KMS-11 (cell line): ENCODE measurements at regions not wholly inside any gene's neighbourhood (a gene's known extent, or its start where the extent isn't known, plus 50 kb on each side); places are given as distances from the start of the nearest gene placed in this dataset.

Experiments used
- H2AFZ ChIP-seq: fragments of 200-600 bp; sonication (generic); 2 replicates; pipeline ENCODE4 v1.6.1; 2016; ENCODE audit warnings: antibody characterized with exemption, mixed run types, low read depth
- H3K27ac ChIP-seq: fragments of 200-600 bp; sonication (generic); 2 replicates; pipeline ENCODE4 v1.6.1; 2016; ENCODE audit warnings: mild to moderate bottlenecking, mixed run types
- H3K27me3 ChIP-seq: fragments of 200-600 bp; sonication (generic); 2 replicates; pipeline ENCODE4 v1.6.1; 2017; ENCODE audit warnings: mild to moderate bottlenecking, low read depth, mixed run types, moderate library complexity; ENCODE audit not compliant: insufficient read depth
- H3K36me3 ChIP-seq: fragments of 200-600 bp; sonication (generic); 2 replicates; pipeline ENCODE4 v1.6.1; 2017; ENCODE audit warnings: mild to moderate bottlenecking, mixed run types; ENCODE audit not compliant: insufficient read depth
- H3K4me1 ChIP-seq: fragments of 200-600 bp; sonication (generic); 2 replicates; pipeline ENCODE4 v1.6.1; 2016; ENCODE audit warnings: mild to moderate bottlenecking, low read depth, mixed run types; ENCODE audit not compliant: poor library complexity, severe bottlenecking
- H3K4me2 ChIP-seq: fragments of 200-600 bp; sonication (generic); 2 replicates; pipeline ENCODE4 v1.7.0; 2016; ENCODE audit warnings: mild to moderate bottlenecking, mixed run types
- H3K4me3 ChIP-seq: fragments of 200-600 bp; sonication (generic); IDR thresholded peaks from 2 replicates; pipeline ENCODE4 v1.6.1; 2017; ENCODE audit warnings: low read depth, low read length, mixed read lengths; ENCODE audit not compliant: insufficient read depth
- H3K79me2 ChIP-seq: fragments of 200-600 bp; sonication (generic); 2 replicates; pipeline ENCODE4 v1.6.1; 2016; ENCODE audit warnings: low read depth, mixed run types; ENCODE audit not compliant: insufficient read depth
- H3K9ac ChIP-seq: fragments of 200-600 bp; sonication (generic); 2 replicates; pipeline ENCODE4 v1.6.1; 2016; ENCODE audit warnings: mild to moderate bottlenecking, mixed run types
- H4K20me1 ChIP-seq: fragments of 200-600 bp; sonication (generic); 2 replicates; pipeline ENCODE4 v1.6.1; 2016; ENCODE audit warnings: mild to moderate bottlenecking, mixed run types; ENCODE audit not compliant: insufficient read depth
- CTCF ChIP-seq: fragments of 200-600 bp; sonication (generic); conservative IDR thresholded peaks from 2 replicates; pipeline ENCODE4 v1.6.1; 2017; ENCODE audit warnings: low read depth, mild to moderate bottlenecking, antibody characterized with exemption, low read length, moderate library complexity, mixed read lengths

- H3K4me2 ChIP-seq: no peak overlapping the region
- H3K27ac ChIP-seq: no peak overlapping the region
- H3K36me3 ChIP-seq: no peaks in the 10 kb centered on the region
- no peaks in the 10 kb centered on the region; the same call in 1 of the 2 replicates for H3K27me3 ChIP-seq
- no peak for TF ChIP-seq CTCF
- no peaks in the 10 kb centered on the region for H3K4me1 ChIP-seq
- H3K79me2 ChIP-seq: no peaks in the 10 kb centered on the region
- H2AFZ ChIP-seq: no peak overlapping the region
- H3K9ac ChIP-seq: no peak overlapping the region
- no peak overlapping the region for H3K4me3 ChIP-seq
- H4K20me1 ChIP-seq: no peaks in the 10 kb centered on the region
These were observed 242.0 kb downstream of the BRD1 start for GRCh38 chr22:49585461-49586243.

GRCh38 chr22:49583886-49584505, 243.7 kb downstream of the BRD1 start:
- H4K20me1 ChIP-seq: no peaks in the 10 kb centered on the region
- no peaks in the 10 kb centered on the region for H3K4me1 ChIP-seq
- no peak overlapping the region for H3K4me3 ChIP-seq
- H3K4me2 ChIP-seq: no peak overlapping the region
- no peak overlapping the region for H2AFZ ChIP-seq
- no peak overlapping the region for H3K9ac ChIP-seq
- no peaks in the 10 kb centered on the region for H3K79me2 ChIP-seq
- no peak for TF ChIP-seq CTCF
- H3K27me3 ChIP-seq: no peaks in the 10 kb centered on the region; the same call in 1 of the 2 replicates
- no peak overlapping the region for H3K27ac ChIP-seq
- H3K36me3 ChIP-seq: no peaks in the 10 kb centered on the region

- Histone ChIP-seq H4K20me1 (no peaks in the 10 kb centered on the region), H3K4me1 (no peaks in the 10 kb centered on the region)
These were observed 244.3 kb downstream of the BRD1 start for GRCh38 chr22:49583341-49583740.

GRCh38 chr22:49582678-49583077, 245.0 kb downstream of the BRD1 start:
- Histone ChIP-seq H3K4me3 (no peak overlapping the region), H3K9ac (no peak overlapping the region), H3K27me3 (no peaks in the 10 kb centered on the region; the same call in 1 of the 2 replicates), H3K79me2 (no peaks in the 10 kb centered on the region), H3K36me3 (no peaks in the 10 kb centered on the region), H3K4me1 (no peaks in the 10 kb centered on the region), H2AFZ (no peak overlapping the region), H4K20me1 (no peaks in the 10 kb centered on the region), H3K4me2 (no peak overlapping the region), H3K27ac (no peak overlapping the region)
- TF ChIP-seq CTCF: no peak

More at GRCh38 chr22:49583341-49583740, 244.3 kb downstream of the BRD1 start:
- no peak for TF ChIP-seq CTCF
- Histone ChIP-seq H3K79me2 (no peaks in the 10 kb centered on the region), H3K9ac (no peak overlapping the region), H3K36me3 (no peaks in the 10 kb centered on the region), H3K4me3 (no peak overlapping the region), H3K27ac (no peak overlapping the region), H2AFZ (no peak overlapping the region), H3K4me2 (no peak overlapping the region), H3K27me3 (no peaks in the 10 kb centered on the region; the same call in 1 of the 2 replicates)
